ENCODE measurements at regions not wholly inside any gene's neighbourhood (a gene's known extent, or its start where the extent isn't known, plus 50 kb on each side); places are given as distances from the start of the nearest gene placed in this dataset.

GRCh38 chr2:216909541-216910210, 49.8 kb upstream of the TNP1 start:
- Histone ChIP-seq H3K4me3 (ENCODE audit: low read depth, low read length) (no peak overlapping the region), H3K36me3 (replicated peaks) (no peaks in the 10 kb centered on the region), H3K27ac (no peak overlapping the region), H3K27me3 (replicated peaks) (no peaks in the 10 kb centered on the region)
- in situ Hi-C loops (cut with HindIII; ENCODE audit: low pct_ligation_motif_present, low sequenced_read_pairs): no loop called here
- no peak for TF ChIP-seq CTCF (IDR thresholded peaks at IDR 0.05; ENCODE audit: low read depth, low read length, missing control alignments)
- DNase-seq: no peak

All from brain microvascular endothelial cell (primary cell).